HG03139 (cell line): ENCODE measurements at regions not wholly inside any gene's neighbourhood (a gene's known extent, or its start where the extent isn't known, plus 50 kb on each side); places are given as distances from the start of the nearest gene placed in this dataset.

Experiments used
- ATAC-seq: cut with Tn5 transposase; IDR thresholded peaks from one replicate; pipeline ENCODE4 v1.9.1; 2021; ENCODE audit not compliant: unreplicated experiment

- no peak for ATAC-seq
These were observed 66.8 kb upstream of the MOCS1 start for GRCh38 chr6:40000964-40001515.

- ATAC-seq = no peak
These were observed 65.0 kb upstream of the MOCS1 start for GRCh38 chr6:39999006-39999867.

- ATAC-seq = no peak
These were observed 63.9 kb upstream of the MOCS1 start for GRCh38 chr6:39998126-39998525.

GRCh38 chr6:39997101-39997635 is 62.9 kb upstream of the MOCS1 start:
- ATAC-seq = no peak

GRCh38 chr6:39995633-39996032 is 61.4 kb upstream of the MOCS1 start:
- no peak for ATAC-seq

- ATAC-seq = no peak
These were observed 58.8 kb upstream of the MOCS1 start for GRCh38 chr6:39992861-39993622.
